GM12878 (cell line): ENCODE measurements at regions not wholly inside any gene's neighbourhood (a gene's known extent, or its start where the extent isn't known, plus 50 kb on each side); places are given as distances from the start of the nearest gene placed in this dataset.

ENCODE experiments used
- ATAC-seq: fragments of 200-7000 bp; cut with Tn5 transposase; 3 replicates; pipeline ENCODE4 v1.9.1; 2020; ENCODE audit warnings: mild to moderate bottlenecking, moderate library complexity
- BruUV-seq: library from RNA; stranded (reverse); fragments of 400-500 nt; replicated peaks from 2 replicates; lab custom pipeline; 2021; lab: Mats Ljungman, UMichigan
- CTCF ChIA-PET: fragments of 300-600 bp; sonication (Branson Sonifier 250); formaldehyde crosslinking; extraction: SDS; loops from one replicate; lab custom pipeline; 2021; ENCODE audit warnings: inconsistent platforms; lab: Yijun Ruan, JAX
- POLR2A ChIA-PET: fragments of 350-600 bp; formaldehyde crosslinking; extraction: SDS; loops from one replicate; lab custom pipeline; 2021; ENCODE audit warnings: inconsistent platforms; lab: Charles Lee
- RAD21 ChIA-PET: fragments of 300-600 bp; sonication (Branson Sonifier 250); formaldehyde crosslinking; loops from one replicate; lab custom pipeline; 2023; ENCODE audit warnings: antibody characterized with exemption; ENCODE audit not compliant: unreplicated experiment; lab: Charles Lee
- SMC1A ChIA-PET: fragments of 300-600 bp; sonication (Branson Sonifier 250); formaldehyde crosslinking; loops from one replicate; lab custom pipeline; 2023; ENCODE audit not compliant: unreplicated experiment, uncharacterized antibody; lab: Charles Lee
- DNase-seq: peaks from one replicate; pipeline ENCODE4 v3.0.0-alpha.2; 2011; ENCODE audit warnings: low read depth, low spot score
- FAIRE-seq: peaks from 3 replicates; lab custom pipeline; 2011; peaks lifted over from hg19 to GRCh38; lab: Jason Lieb, UNC
- H2AFZ ChIP-seq: 2 replicates; pipeline ENCODE4 v1.6.0; 2011; ENCODE audit warnings: low read depth, low read length, control low read depth; ENCODE audit not compliant: control insufficient read depth
- H3K27ac ChIP-seq: 2 replicates; pipeline ENCODE4 v1.5.1; 2011; ENCODE audit warnings: control low read depth; ENCODE audit not compliant: control insufficient read depth, insufficient read depth
- H3K27me3 ChIP-seq, 2 experiments: replicated peaks in 1 of 2; 2 replicates each; pipeline versions ENCODE4 v1.6.0 to v1.6.1; 2011; ENCODE audit warnings: low read length in 1 of 2; ENCODE audit not compliant: control insufficient read depth in 2 of 2, insufficient read depth in 2 of 2
- H3K36me3 ChIP-seq, 2 experiments: 2 replicates each; pipeline ENCODE4 v1.5.1; 2011; ENCODE audit warnings: low read length in 1 of 2; ENCODE audit not compliant: control insufficient read depth in 2 of 2, insufficient read depth in 2 of 2
- H3K4me1 ChIP-seq: 2 replicates; pipeline ENCODE4 v1.6.1; 2011; ENCODE audit warnings: mild to moderate bottlenecking, low read length, moderate library complexity, mixed read lengths; ENCODE audit not compliant: control insufficient read depth, insufficient read depth
- H3K4me2 ChIP-seq: 2 replicates; pipeline ENCODE4 v1.6.0; 2011; ENCODE audit warnings: control low read depth; ENCODE audit not compliant: control insufficient read depth, insufficient read depth
- H3K4me3 ChIP-seq: fragments of 200-600 bp; sonication (generic); 2 replicates; pipeline ENCODE4 v1.5.1; 2016
- H3K79me2 ChIP-seq: 2 replicates; pipeline ENCODE4 v1.6.0; 2011; ENCODE audit warnings: low read length; ENCODE audit not compliant: control insufficient read depth, insufficient read depth
- H3K9ac ChIP-seq: 2 replicates; pipeline ENCODE4 v1.8.0; 2011; ENCODE audit warnings: low read length, control low read depth, mixed read lengths; ENCODE audit not compliant: control insufficient read depth, insufficient read depth
- H3K9me3 ChIP-seq: replicated peaks from 3 replicates; pipeline ENCODE4 v1.5.1; 2011; ENCODE audit warnings: mild to moderate bottlenecking, low read length; ENCODE audit not compliant: control insufficient read depth, insufficient read depth
- H4K20me1 ChIP-seq: 2 replicates; pipeline ENCODE4 v1.6.0; 2011; ENCODE audit not compliant: control insufficient read depth, insufficient read depth
- ATF2 ChIP-seq: IDR thresholded peaks from 2 replicates; pipeline ENCODE4 v1.6.1; 2012; ENCODE audit warnings: low read length, inconsistent platforms
- IKZF2 ChIP-seq, 2 experiments: fragments of 450-650 bp; IDR thresholded peaks; 2 replicates each; pipeline ENCODE4 v1.6.1; 2017; ENCODE audit warnings: mild to moderate bottlenecking in 2 of 2, moderate library complexity in 2 of 2
- MYC ChIP-seq: IDR thresholded peaks from 2 replicates; pipeline ENCODE4 v1.6.1; 2011; ENCODE audit warnings: mild to moderate bottlenecking, low read length, moderate library complexity, inconsistent platforms; ENCODE audit not compliant: insufficient read depth, insufficient replicate concordance, insufficient read length, severe bottlenecking
- POLR2A ChIP-seq: IDR thresholded peaks from 2 replicates; pipeline ENCODE4 v1.6.1; 2011; ENCODE audit warnings: low read depth, mild to moderate bottlenecking, low read length
- RUNX3 ChIP-seq: IDR thresholded peaks from 2 replicates; pipeline ENCODE4 v1.6.1; 2012; ENCODE audit warnings: low read length, inconsistent platforms
- ZZZ3 ChIP-seq: IDR thresholded peaks from 2 replicates; pipeline ENCODE4 v1.6.1; 2011; ENCODE audit warnings: low read depth; ENCODE audit not compliant: control insufficient read depth, insufficient read length
- WGBS: methylation state at CpG from one replicate; pipeline ENCODE4 v1.1.6; 2016; ENCODE audit warnings: low lambda C conversion rate; ENCODE audit not compliant: insufficient replicate concordance, insufficient coverage; ENCODE audit errors: missing lambda C conversion rate; 5-methylcytosine and 5-hydroxymethylcytosine counted together
- in situ Hi-C: fragments of 300-500 bp; cut with MboI; formaldehyde crosslinking; loops from 9 replicates; pipeline ENCODE4 v1.14.3; 2018; ENCODE audit warnings: mixed read lengths
- intact Hi-C: fragments of 100-400 bp; cut with micrococcal nuclease; formaldehyde crosslinking; loops from one replicate; pipeline ENCODE4 v1.14.2; 2022; ENCODE audit not compliant: unreplicated experiment
- TF ChIP-seq, protein P1 (sequence below): fragments of 450-650 bp; IDR thresholded peaks from 2 replicates; pipeline ENCODE4 v1.6.1; 2017; ENCODE audit warnings: mild to moderate bottlenecking

DNA sequence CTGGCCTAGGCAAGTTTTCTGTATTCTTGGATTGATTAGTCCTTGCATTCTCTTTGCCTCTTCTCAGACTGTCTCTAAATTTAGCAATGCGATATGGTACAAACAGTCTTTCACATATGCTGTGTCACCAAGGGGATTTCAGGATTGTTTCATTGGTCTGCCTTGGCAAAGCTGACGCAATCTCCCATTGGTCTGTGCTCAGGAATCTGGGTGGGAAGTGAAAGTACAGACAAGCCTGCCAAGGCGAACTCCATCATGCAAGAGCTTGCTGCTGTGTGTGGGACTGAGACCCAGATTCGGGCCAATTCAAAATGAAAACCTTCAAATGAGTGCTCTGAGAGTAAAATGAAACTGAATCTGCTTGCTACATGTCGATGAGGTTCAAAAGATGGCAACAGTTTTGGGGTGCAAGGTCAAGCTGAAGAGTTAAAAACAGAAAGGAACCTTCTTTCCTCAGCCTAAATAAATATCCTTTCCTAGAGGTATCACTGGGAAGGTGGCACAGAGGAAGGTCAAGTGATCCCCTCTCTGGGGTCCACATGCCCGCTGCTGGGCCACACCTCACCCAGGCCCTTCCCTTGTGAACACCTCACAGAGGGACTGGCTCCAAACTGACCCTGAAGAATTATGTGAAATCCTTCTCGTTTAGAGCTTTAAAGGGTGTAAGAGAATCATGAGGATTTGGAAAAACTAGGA is 198.8 kb upstream of the PREP start (continued):
- TF ChIP-seq ATF2 (peak; percentile 93), IKZF2 (IDR thresholded peaks at IDR 0.05) (peak; percentile 95 to 96), RUNX3 (peak; percentile 77), ZZZ3 (no peak)

- POLR2A ChIA-PET, result interaction anchor here (1.5 to 2.1 kb wide), 5 partner anchors 20 to 147 kb away, joined by 6 to 9 read pairs (median 8); no protein-coding TSS in a partner anchor
- in situ Hi-C loops, result no loop called here
- intact Hi-C loops, result loop anchor here (1.0 to 2.0 kb wide), 2 partner anchors 46 to 116 kb away; no protein-coding TSS in a partner anchor
- H3K4me3 ChIP-seq, result no peak overlapping the region
- RAD21 ChIA-PET, result interaction anchor here (0.7 to 4.6 kb wide), 11 partner anchors 9 to 148 kb away, joined by 3 to 58 read pairs (median 6); no protein-coding TSS in a partner anchor
- H3K9ac ChIP-seq, result peak overlapping the region; percentile 47; the same call in 1 of the 2 replicates
- ATAC-seq (no peak), FAIRE-seq (no peak), DNase-seq (no peak)
- peak overlapping the region; percentile 78 for H2AFZ ChIP-seq
- H3K4me2 ChIP-seq, result peak overlapping the region; percentile 95
- no peaks in the 10 kb centered on the region for H3K36me3 ChIP-seq
- peak overlapping the region; percentile 86 for H3K27ac ChIP-seq
- peaks cover 7% of the 10 kb centered on the region; the same call in 2 of the 3 replicates for H3K9me3 ChIP-seq
- WGBS, result 68% methylated on average over 9 of the region's 9 CpGs
- TSS peak; percentile 100 for BruUV-seq
- SMC1A ChIA-PET, result interaction anchor here (0.6 to 3.7 kb wide), 18 partner anchors 9 to 502 kb away, joined by 3 to 40 read pairs (median 6); no protein-coding TSS in a partner anchor
- H3K79me2 ChIP-seq, result no peaks in the 10 kb centered on the region
- CTCF ChIA-PET, result interaction anchor here (0.6 to 3.3 kb wide), 8 partner anchors 10 to 98 kb away, joined by 3 to 14 read pairs (median 5); no protein-coding TSS in a partner anchor
- peaks cover 24% of the 10 kb centered on the region for H3K4me1 ChIP-seq
- no peaks in the 10 kb centered on the region for H3K27me3 ChIP-seq
- H4K20me1 ChIP-seq, result no peaks in the 10 kb centered on the region
- TF ChIP-seq IKZF2 (IDR thresholded peaks at IDR 0.05), result no peak
- TF ChIP-seq MYC, result no peak
- no peak for TF ChIP-seq POLR2A
- TF ChIP-seq, protein P1, sequence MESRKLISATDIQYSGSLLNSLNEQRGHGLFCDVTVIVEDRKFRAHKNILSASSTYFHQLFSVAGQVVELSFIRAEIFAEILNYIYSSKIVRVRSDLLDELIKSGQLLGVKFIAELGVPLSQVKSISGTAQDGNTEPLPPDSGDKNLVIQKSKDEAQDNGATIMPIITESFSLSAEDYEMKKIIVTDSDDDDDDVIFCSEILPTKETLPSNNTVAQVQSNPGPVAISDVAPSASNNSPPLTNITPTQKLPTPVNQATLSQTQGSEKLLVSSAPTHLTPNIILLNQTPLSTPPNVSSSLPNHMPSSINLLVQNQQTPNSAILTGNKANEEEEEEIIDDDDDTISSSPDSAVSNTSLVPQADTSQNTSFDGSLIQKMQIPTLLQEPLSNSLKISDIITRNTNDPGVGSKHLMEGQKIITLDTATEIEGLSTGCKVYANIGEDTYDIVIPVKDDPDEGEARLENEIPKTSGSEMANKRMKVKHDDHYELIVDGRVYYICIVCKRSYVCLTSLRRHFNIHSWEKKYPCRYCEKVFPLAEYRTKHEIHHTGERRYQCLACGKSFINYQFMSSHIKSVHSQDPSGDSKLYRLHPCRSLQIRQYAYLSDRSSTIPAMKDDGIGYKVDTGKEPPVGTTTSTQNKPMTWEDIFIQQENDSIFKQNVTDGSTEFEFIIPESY, result no peak
Measured at GRCh38 chr6:105600336-105601260, 197.7 kb upstream of the PREP start.
